HCT116 (cell line): ENCODE measurements at regions not wholly inside any gene's neighbourhood (a gene's known extent, or its start where the extent isn't known, plus 50 kb on each side); places are given as distances from the start of the nearest gene placed in this dataset.

Experiments used
- ATAC-seq: fragments of 200-7000 bp; cut with Tn5 transposase; 2 replicates; pipeline ENCODE4 v1.9.1; 2020; ENCODE audit warnings: mild to moderate bottlenecking, moderate library complexity
- BruUV-seq: library from RNA; stranded (reverse); fragments of 400-500 nt; replicated peaks from 2 replicates; lab custom pipeline; 2021; lab: Mats Ljungman, UMichigan
- CTCF ChIA-PET: fragments of 300-600 bp; sonication (Branson Sonifier 250); formaldehyde crosslinking; loops from one replicate; lab custom pipeline; 2021; ENCODE audit warnings: antibody characterized with exemption; lab: Charles Lee
- POLR2A ChIA-PET: fragments of 300-600, 350-600 bp; sonication (Branson Sonifier 250); formaldehyde crosslinking; loops from one replicate; lab custom pipeline; 2021; ENCODE audit warnings: antibody characterized with exemption; lab: Charles Lee
- RAD21 ChIA-PET, 2 experiments: fragments of 300-600 bp; sonication (Branson Sonifier 250); formaldehyde crosslinking; loops; one replicate each; lab custom pipeline; 2023; ENCODE audit warnings: low total read pairs in 2 of 2; ENCODE audit not compliant: uncharacterized antibody in 2 of 2, unreplicated experiment in 2 of 2, low non-redundant PET in 1 of 2; lab: Charles Lee
- DNase-seq: peaks from one replicate; pipeline ENCODE4 v3.0.0-alpha.2; 2010; ENCODE audit warnings: low read depth, low spot score
- H2AFZ ChIP-seq: fragments of 200-600 bp; shearing (Covaris generic), sonication (generic); 2 replicates; pipeline ENCODE4 v1.6.1; 2017; ENCODE audit warnings: low read depth, mixed run types, mixed read lengths, antibody characterized with exemption, low read length; ENCODE audit not compliant: poor library complexity, severe bottlenecking
- H3K27ac ChIP-seq: 2 replicates; pipeline ENCODE4 v1.5.1; 2012; ENCODE audit warnings: low read depth, low read length
- H3K27me3 ChIP-seq: fragments of 200-600 bp; sonication (generic); 2 replicates; pipeline ENCODE4 v1.6.1; 2016; ENCODE audit warnings: mixed run types, low read length, mixed read lengths; ENCODE audit not compliant: insufficient read depth
- H3K36me3 ChIP-seq, 2 experiments: fragments of 200-500 bp in 1 of 2; fragments of 200-600 bp in 1 of 2; sonication (Bioruptor generic) in 1 of 2; sonication (generic) in 1 of 2; 2 replicates each; pipeline versions ENCODE4 v1.5.1 to v1.6.1; 2014 to 2016; ENCODE audit warnings: low read length in 2 of 2, inconsistent platforms in 1 of 2, mixed read lengths in 1 of 2, mixed run types in 1 of 2; ENCODE audit not compliant: insufficient read depth in 2 of 2, control insufficient read depth in 1 of 2
- H3K4me1 ChIP-seq, 2 experiments: fragments of 200-600 bp in 1 of 2; sonication (generic) in 1 of 2; 2 replicates each; pipeline versions ENCODE4 v1.5.1 to v1.6.1; 2012 to 2017; ENCODE audit warnings: low read length in 2 of 2, inconsistent platforms in 1 of 2, mild to moderate bottlenecking in 1 of 2, mixed read lengths in 1 of 2, mixed run types in 1 of 2, moderate library complexity in 1 of 2; ENCODE audit not compliant: insufficient read depth in 2 of 2, control insufficient read depth in 1 of 2
- H3K4me2 ChIP-seq: fragments of 200-600 bp; sonication (generic); 2 replicates; pipeline ENCODE4 v1.6.1; 2017; ENCODE audit warnings: mixed run types, low read length, mixed read lengths
- H3K4me3 ChIP-seq, 2 experiments: fragments of 200-600 bp in 1 of 2; sonication (generic) in 1 of 2; replicated peaks in 1 of 2; 2 replicates each; pipeline ENCODE4 v1.5.1; 2011 to 2016; ENCODE audit warnings: low read length in 2 of 2, control low read depth in 1 of 2, low read depth in 1 of 2, mild to moderate bottlenecking in 1 of 2, mixed read lengths in 1 of 2, mixed run types in 1 of 2
- H3K79me2 ChIP-seq: fragments of 200-600 bp; sonication (generic); 2 replicates; pipeline ENCODE4 v1.6.1; 2017; ENCODE audit warnings: mild to moderate bottlenecking, mixed run types, low read length, moderate library complexity, mixed read lengths; ENCODE audit not compliant: insufficient read depth
- H3K9ac ChIP-seq: fragments of 200-600 bp; sonication (generic); 2 replicates; pipeline ENCODE4 v1.6.1; 2016; ENCODE audit warnings: low read length, mixed read lengths
- H3K9me2 ChIP-seq: fragments of 200-600 bp; sonication (generic), shearing (Covaris generic); 2 replicates; pipeline ENCODE4 v1.6.1; 2017; ENCODE audit warnings: mixed run types, mild to moderate bottlenecking, moderate library complexity; ENCODE audit not compliant: insufficient read depth
- H3K9me3 ChIP-seq, 2 experiments: fragments of 200-500 bp in 1 of 2; fragments of 200-600 bp in 1 of 2; sonication (Bioruptor generic) in 1 of 2; sonication (generic) in 1 of 2; 2 replicates each; pipeline ENCODE4 v1.6.1; 2014 to 2017; ENCODE audit warnings: low read length in 2 of 2, mixed read lengths in 2 of 2, inconsistent platforms in 1 of 2, low read depth in 1 of 2, mild to moderate bottlenecking in 1 of 2, mixed run types in 1 of 2, moderate library complexity in 1 of 2; ENCODE audit not compliant: control insufficient read depth in 1 of 2, insufficient read depth in 1 of 2
- H4K20me1 ChIP-seq: fragments of 200-600 bp; sonication (generic), shearing (Covaris generic); 2 replicates; pipeline ENCODE4 v1.6.1; 2017; ENCODE audit warnings: mixed run types, mild to moderate bottlenecking, moderate library complexity; ENCODE audit not compliant: insufficient read depth
- ELF1 ChIP-seq: IDR thresholded peaks from 2 replicates; pipeline ENCODE4 v1.6.1; 2012; ENCODE audit warnings: low read depth, borderline replicate concordance
- EZH2 ChIP-seq: fragments of 200-600 bp; sonication (generic); IDR thresholded peaks from 2 replicates; pipeline ENCODE4 v1.6.1; 2017; ENCODE audit warnings: antibody characterized with exemption, mixed run types
- EZH2phosphoT487 ChIP-seq: fragments of 200-600 bp; IDR thresholded peaks from 2 replicates; pipeline ENCODE4 v1.6.1; 2018; ENCODE audit warnings: antibody characterized with exemption, borderline replicate concordance
- FOSL1 ChIP-seq: IDR thresholded peaks from 2 replicates; pipeline ENCODE4 v1.6.1; 2012; ENCODE audit warnings: low read depth
- MAX ChIP-seq: IDR thresholded peaks from 2 replicates; pipeline ENCODE4 v1.6.1; 2012
- REST ChIP-seq: IDR thresholded peaks from 2 replicates; pipeline ENCODE4 v1.6.1; 2012; ENCODE audit warnings: low read depth
- SIN3A ChIP-seq: IDR thresholded peaks from 2 replicates; pipeline ENCODE4 v1.6.1; 2012; ENCODE audit warnings: low read depth
- SP1 ChIP-seq: IDR thresholded peaks from 2 replicates; pipeline ENCODE4 v1.6.1; 2012; ENCODE audit warnings: low read depth
- ZFX ChIP-seq: fragments of 450-650 bp; IDR thresholded peaks from 2 replicates; pipeline ENCODE4 v1.6.1; 2017
- ZNF274 ChIP-seq: fragments of 200-500 bp; sonication (Bioruptor generic); IDR thresholded peaks from 2 replicates; pipeline ENCODE4 v1.6.1; 2014; ENCODE audit warnings: mild to moderate bottlenecking, low read depth, low read length, inconsistent platforms
- intact Hi-C: fragments of 100-400 bp; cut with micrococcal nuclease; formaldehyde crosslinking; loops from 2 replicates; pipeline ENCODE4 v1.10.0; 2022

GRCh38 chr14:55897031-55897430 lies 221.2 kb upstream of the PELI2 start:
- Histone ChIP-seq H3K4me1 (no peaks in the 10 kb centered on the region), H3K4me3 (no peak overlapping the region), H3K9me3 (no peaks in the 10 kb centered on the region), H3K79me2 (no peaks in the 10 kb centered on the region), H3K36me3 (no peaks in the 10 kb centered on the region), H3K27ac (no peak overlapping the region), H3K9ac (no peak overlapping the region), H2AFZ (no peak overlapping the region), H3K27me3 (no peaks in the 10 kb centered on the region; the same call in 1 of the 2 replicates), H4K20me1 (no peaks in the 10 kb centered on the region), H3K4me2 (no peak overlapping the region), H3K9me2 (no peaks in the 10 kb centered on the region)
- ATAC-seq (no peak), DNase-seq (no peak)
- ChIA-PET CTCF (no interaction called here), RAD21 (no interaction called here), POLR2A (no interaction called here)
- no peak for TF ChIP-seq SP1
- no peak for TF ChIP-seq ZFX
- no peak for TF ChIP-seq EZH2
- TF ChIP-seq ELF1, result no peak
- intact Hi-C loops, result no loop called here
- no TSS peak for BruUV-seq

- ATAC-seq (no peak), DNase-seq (no peak)
- no peaks in the 10 kb centered on the region for H3K79me2 ChIP-seq
- no peaks in the 10 kb centered on the region for H4K20me1 ChIP-seq
- H3K27me3 ChIP-seq, result no peaks in the 10 kb centered on the region
- no peaks in the 10 kb centered on the region for H3K9me3 ChIP-seq
- ChIA-PET RAD21 (no interaction called here), POLR2A (no interaction called here), CTCF (no interaction called here)
- H3K9ac ChIP-seq, result no peak overlapping the region
- H3K27ac ChIP-seq, result no peak overlapping the region
- no peaks in the 10 kb centered on the region for H3K36me3 ChIP-seq
- H3K9me2 ChIP-seq, result no peaks in the 10 kb centered on the region
- no peak overlapping the region for H3K4me2 ChIP-seq
- no peak for TF ChIP-seq ZNF274
- no peak for TF ChIP-seq FOSL1
- TF ChIP-seq SIN3A, result no peak
- TF ChIP-seq MAX, result no peak
- TF ChIP-seq EZH2, result no peak
- no peak for TF ChIP-seq EZH2phosphoT487
- no peak for TF ChIP-seq REST
- intact Hi-C loops, result no loop called here
- H3K4me3 ChIP-seq, result no peak overlapping the region
- no peaks in the 10 kb centered on the region for H3K4me1 ChIP-seq
- no TSS peak for BruUV-seq
- H2AFZ ChIP-seq, result no peak overlapping the region
These were observed 219.3 kb upstream of the PELI2 start for GRCh38 chr14:55898938-55899337.
